CD4-positive, alpha-beta T cell treated with Interferon alpha-2 for 1 hour (primary cell): ENCODE measurements at regions not wholly inside any gene's neighbourhood (a gene's known extent, or its start where the extent isn't known, plus 50 kb on each side); places are given as distances from the start of the nearest gene placed in this dataset.

Experiments
- DNase-seq, 2 donors: peaks; one replicate each; pipeline ENCODE4 v3.0.0-alpha.2; 2020 to 2022

DNA sequence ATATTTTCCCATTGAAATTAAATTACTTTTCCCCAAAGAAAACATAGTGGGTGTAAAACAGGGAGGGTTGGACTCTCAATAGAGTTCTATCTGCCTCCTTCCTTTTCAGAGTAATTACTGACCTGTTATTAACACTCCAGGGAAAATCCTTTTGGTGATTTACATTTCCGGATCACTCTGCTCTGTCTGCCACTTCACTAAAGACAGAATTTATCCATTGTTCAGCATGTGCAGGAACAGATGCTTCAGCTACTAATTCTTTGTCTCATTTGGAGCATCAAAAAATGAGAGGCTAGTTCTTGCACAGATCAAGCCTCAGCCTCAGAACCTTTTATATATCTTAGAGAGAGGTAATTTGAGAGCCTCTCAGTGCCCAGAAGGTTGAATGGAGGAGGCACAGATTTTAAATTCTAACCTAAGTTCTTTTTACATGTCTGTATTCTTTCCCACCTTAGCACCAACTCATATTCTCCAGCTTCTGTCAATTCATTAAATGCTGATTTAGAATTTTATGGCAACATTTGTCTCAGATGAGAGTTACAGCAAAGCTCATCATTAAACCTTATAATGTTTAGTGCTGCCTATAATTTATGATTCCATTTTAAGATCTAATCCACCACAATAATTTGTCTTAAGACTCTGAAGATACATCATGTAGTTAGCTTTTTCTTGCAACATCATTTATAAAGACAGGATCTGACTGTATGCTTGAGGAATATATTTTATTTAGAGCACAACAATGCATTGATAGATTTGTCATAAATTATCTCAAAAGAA lies 1494.4 kb downstream of the STIM2 start:
- no peak for DNase-seq

- DNase-seq: no peak
Observed at GRCh38 chr4:28357990-28358389, 1497.3 kb downstream of the STIM2 start.

- no peak for DNase-seq
Observed at GRCh38 chr4:28358606-28359005, 1498.0 kb downstream of the STIM2 start.

- DNase-seq: no peak
Observed at GRCh38 chr4:28360681-28361080, 1500.0 kb downstream of the STIM2 start.

DNA sequence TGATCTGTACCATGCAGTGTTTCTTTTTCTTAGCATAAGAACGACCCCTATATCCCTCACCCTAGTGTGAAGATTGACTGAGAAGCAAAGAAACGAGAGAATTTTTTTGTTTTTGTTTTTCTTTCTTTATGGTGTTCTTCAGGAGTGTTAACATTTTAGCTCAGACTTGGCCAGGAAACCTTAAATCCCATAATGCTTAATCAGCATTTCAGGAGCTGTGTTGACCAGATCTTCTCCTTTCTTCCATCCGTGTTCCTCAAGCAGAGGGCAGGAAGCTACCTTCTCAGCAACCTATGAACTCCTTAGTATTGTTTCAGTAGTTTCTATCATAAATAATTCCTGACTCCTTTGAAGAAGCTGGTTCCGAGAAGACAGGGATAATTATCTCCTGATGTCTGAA lies 1501.5 kb downstream of the STIM2 start:
- DNase-seq: no peak

- no peak for DNase-seq
Observed at GRCh38 chr4:28369499-28369898, 1508.9 kb downstream of the STIM2 start.

DNA sequence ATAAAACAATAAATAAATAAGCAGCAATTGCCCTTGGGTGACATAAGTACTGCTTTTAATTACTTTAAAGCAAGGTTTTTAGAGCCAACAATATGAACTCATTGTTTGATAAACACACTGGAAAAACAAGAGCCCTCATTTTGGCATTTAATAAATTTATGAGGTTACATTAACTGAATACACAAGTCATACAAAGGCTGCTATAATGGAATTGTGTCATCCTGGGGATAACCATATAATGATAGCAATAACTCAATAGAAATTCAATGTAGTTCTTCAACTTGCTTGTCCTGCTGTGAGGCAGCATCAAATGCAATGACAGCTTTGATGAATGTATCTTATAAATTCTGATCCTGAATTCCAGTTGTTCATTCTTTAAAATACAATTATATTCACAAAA lies 1512.5 kb downstream of the STIM2 start:
- DNase-seq: no peak

- DNase-seq: no peak
Observed at GRCh38 chr4:28373601-28374000, 1513.0 kb downstream of the STIM2 start.

- no peak for DNase-seq
Observed at GRCh38 chr4:28378109-28378830, 1517.6 kb downstream of the STIM2 start.

GRCh38 chr4:28385801-28386200 lies 1525.2 kb downstream of the STIM2 start:
- no peak for DNase-seq

DNA sequence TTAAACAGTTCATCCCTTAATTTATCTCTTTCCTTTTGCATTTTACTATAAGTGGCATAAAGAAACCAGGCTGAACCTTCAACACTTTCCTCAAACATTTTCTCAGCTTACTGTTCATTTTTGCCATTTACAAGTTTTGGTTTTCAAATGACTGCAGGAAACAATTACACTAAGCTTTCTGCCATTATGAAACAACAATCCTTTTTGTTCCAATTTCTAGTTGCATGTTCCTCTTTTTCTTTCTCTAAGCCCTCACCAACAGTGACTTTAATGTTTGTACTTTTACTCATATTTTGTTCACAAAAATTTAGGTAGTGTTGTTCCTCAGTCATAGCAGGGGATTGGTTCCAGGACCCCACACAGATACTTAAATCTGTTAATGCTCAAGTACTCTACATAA lies 1526.1 kb downstream of the STIM2 start:
- DNase-seq: no peak

DNA sequence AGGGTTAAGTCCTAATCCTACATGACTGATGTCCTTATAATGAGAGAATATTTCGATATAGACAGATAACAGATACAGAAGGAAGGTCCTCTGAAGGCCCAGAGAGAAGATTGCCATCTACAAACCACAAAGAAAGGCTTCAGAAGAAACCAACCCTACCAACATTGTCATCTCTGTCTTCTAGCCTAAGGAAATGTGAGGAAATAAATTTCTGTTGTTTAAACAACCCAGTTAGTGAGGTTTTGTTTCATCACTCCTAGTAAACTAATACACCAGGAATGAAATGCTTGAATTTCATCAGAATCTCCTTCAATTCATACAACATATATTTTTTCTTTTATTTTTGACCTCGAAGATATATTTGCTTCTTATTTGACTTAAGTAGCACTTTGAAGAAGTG lies 1527.8 kb downstream of the STIM2 start:
- no peak for DNase-seq

DNA sequence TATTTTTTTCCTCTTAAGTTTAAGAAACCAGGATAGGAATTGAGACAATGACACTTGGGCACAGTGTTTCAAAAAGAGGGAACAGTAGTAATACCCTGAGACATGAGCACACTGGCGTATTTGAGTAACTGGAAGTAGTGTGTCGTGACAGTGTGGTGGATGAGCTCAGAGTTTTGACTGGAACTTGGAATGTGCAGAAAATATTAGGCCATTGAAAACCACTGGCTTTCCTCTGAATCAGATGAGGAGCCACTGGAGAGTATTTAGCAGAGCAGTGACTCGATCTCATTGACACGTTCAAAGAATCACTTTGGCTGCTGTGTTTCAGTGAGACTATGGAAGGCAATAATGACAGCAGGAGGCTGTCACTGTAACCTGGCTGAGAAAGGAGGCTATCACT lies 1531.2 kb downstream of the STIM2 start:
- no peak for DNase-seq

DNA sequence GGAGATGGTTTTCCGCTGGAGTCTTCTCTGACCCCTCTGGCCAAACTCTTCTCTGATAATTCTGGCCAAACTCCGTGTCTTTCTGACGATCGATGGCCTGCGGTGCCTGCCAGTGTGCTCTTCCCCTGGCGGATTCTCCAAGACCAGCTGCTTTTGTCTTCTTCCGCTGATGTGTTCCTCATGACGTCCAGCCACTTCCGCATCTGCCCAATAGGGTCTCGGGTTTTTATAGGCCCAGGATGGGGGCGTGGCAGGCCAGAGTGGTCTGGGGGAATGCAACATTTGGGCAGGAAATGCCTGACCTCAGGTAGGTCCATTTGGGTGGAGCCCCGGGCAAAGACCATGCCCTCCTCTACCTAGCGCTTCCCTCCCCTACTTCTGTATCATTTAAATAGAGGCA lies 1542.1 kb downstream of the STIM2 start:
- no peak for DNase-seq

GRCh38 chr4:28421221-28421620 lies 1560.6 kb downstream of the STIM2 start:
- DNase-seq: no peak

- DNase-seq: no peak
Observed at GRCh38 chr4:28426251-28426650, 1565.6 kb downstream of the STIM2 start.

GRCh38 chr4:28427306-28428085 lies 1566.9 kb downstream of the STIM2 start:
- DNase-seq: no peak

GRCh38 chr4:28432348-28433025 lies 1571.8 kb downstream of the STIM2 start:
- DNase-seq: no peak

DNA sequence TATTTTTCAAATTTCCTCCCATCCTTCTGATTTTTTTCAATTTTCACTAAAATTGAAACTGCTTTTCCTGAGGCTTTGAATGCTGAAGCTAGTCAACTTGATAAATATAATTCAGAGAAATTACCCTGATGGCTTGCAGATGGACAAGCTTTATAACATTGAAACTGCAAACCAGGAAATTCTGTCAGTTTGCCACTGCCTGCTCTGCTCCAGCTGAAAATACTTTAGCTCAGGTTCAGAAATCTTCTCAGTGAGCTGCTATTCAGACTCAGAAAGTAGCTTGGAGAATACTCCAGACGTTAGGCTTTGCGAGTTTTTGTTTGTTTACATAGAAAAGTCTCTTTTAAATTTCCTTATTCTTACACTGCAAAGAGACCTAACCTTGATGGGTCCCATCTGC lies 1574.7 kb downstream of the STIM2 start:
- no peak for DNase-seq

DNA sequence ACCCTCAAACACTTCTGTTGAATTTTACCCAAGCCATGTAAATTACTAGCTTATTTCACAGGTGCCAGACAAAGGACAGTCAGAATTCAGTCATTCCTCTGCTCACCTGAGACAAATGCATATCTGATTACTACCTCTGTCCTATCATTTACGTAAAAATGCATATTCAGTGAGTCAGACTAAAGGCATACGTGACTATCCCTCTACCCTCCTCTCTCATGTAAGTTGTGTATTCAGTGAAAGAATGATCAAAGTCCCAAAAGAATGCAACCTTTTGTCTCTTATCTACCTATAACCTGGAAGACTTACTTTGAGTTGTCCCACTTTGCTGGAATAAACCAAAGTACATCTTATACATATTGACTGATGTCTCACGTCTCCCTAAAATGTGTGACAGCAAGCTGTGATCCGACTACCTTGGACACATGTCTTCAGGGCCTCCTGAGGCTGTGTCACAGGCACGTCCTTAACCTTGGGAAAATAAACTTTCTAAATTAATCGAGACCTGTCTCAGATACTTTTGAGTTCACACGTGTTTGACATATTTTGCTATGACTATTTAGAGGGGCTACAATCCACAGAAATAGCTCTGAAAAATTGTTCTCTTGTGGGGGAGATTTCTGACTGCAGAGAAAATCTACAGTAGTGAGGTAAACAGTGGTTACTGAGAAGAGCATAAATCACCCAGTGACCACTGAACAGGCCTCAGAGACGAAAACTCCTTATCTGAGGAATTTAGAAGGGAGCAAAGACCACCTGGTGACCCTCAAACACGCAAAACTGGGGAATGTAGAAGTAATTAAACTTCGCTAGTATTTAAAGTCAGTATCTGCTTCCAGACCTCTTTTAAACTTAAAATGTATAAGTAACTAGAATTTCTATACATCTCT lies 1575.8 kb downstream of the STIM2 start:
- DNase-seq: no peak

DNA sequence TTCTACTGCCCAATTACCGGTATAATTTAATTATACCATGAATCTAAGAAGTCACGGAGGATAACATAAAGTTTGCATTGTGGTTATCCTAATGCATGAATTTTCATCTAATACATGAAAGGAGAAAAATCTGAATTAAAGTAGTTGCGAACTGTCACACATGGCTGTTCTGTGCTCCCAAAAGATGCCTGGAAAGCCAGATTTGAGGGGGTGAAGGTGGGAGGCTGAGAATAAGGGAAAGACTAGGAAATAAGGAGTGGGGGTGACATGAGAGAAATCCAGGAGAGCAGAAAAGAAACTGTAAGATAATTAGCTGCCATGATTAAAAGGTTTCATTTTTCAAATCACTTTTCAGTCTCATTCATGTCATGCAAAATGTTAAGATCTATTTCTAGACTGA lies 1582.7 kb downstream of the STIM2 start:
- no peak for DNase-seq

- no peak for DNase-seq
Observed at GRCh38 chr4:28443801-28444412, 1583.3 kb downstream of the STIM2 start.
